ENCODE measurements at regions not wholly inside any gene's neighbourhood (a gene's known extent, or its start where the extent isn't known, plus 50 kb on each side); places are given as distances from the start of the nearest gene placed in this dataset.

DNA sequence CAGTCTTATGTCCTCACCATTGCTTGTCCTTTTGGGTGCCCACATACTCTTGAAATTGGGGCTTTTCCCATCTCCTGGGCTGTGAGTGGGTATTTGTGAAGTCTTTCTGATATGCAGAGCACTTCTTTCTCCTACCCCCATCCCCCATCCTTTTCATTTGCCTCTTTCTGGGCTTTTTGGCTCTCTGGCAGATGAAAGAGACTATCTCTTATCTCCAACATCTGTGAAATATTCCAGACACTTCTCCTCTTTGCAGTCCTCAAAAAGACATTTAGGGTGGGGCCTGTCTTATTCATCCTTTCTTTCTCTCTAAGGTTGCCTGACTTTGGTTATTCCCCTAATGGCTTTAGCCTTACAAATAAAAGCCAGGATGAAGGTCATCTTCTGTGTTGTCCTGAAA is 462.2 kb upstream of the MKI67 start:
- ChIA-PET POLR2A (no interaction called here), CTCF (no interaction called here), RAD21 (ENCODE audit: low non-redundant PET in 1 of 2, low total read pairs in 2 of 2, uncharacterized antibody in 2 of 2, unreplicated experiment in 2 of 2) (no interaction called here)
- H3K36me3 ChIP-seq (ENCODE audit: control insufficient read depth in 1 of 2, insufficient read depth in 2 of 2, low read length in 2 of 2): no peaks in the 10 kb centered on the region
- no peak overlapping the region for H3K4me2 ChIP-seq (ENCODE audit: low read length)
- TF ChIP-seq ZNF274 (IDR thresholded peaks at IDR 0.05; ENCODE audit: low read depth, low read length): no peak
- H2AFZ ChIP-seq (ENCODE audit: low read depth, low read length, poor library complexity, severe bottlenecking): no peak overlapping the region
- no peaks in the 10 kb centered on the region for H3K9me2 ChIP-seq (ENCODE audit: insufficient read depth)
- no peaks in the 10 kb centered on the region for H3K4me1 ChIP-seq (ENCODE audit: control insufficient read depth in 1 of 2, insufficient read depth in 2 of 2, low read length in 2 of 2)
- BruUV-seq (replicated peaks): no TSS peak
- H3K79me2 ChIP-seq (ENCODE audit: insufficient read depth, low read length): no peaks in the 10 kb centered on the region
- H4K20me1 ChIP-seq (ENCODE audit: insufficient read depth): no peaks in the 10 kb centered on the region; the same call in 1 of the 2 replicates
- DNase-seq (ENCODE audit: low read depth, low spot score) (no peak), ATAC-seq (no peak)
- H3K9me3 ChIP-seq (ENCODE audit: control insufficient read depth in 1 of 2, insufficient read depth in 1 of 2, low read depth in 1 of 2, low read length in 2 of 2): no peaks in the 10 kb centered on the region
- no peak overlapping the region for H3K9ac ChIP-seq (ENCODE audit: low read length)
- intact Hi-C loops (cut with micrococcal nuclease): no loop called here
- no peak overlapping the region for H3K4me3 ChIP-seq (replicated peaks in 1 of 2; ENCODE audit: low read depth in 1 of 2, low read length in 2 of 2)
- no peak overlapping the region for H3K27ac ChIP-seq (ENCODE audit: low read depth, low read length)
- peaks cover 43% of the 10 kb centered on the region for H3K27me3 ChIP-seq (ENCODE audit: insufficient read depth, low read length)

- H4K20me1 ChIP-seq (ENCODE audit: insufficient read depth): no peaks in the 10 kb centered on the region
- POLR2A ChIA-PET: no interaction called here
- no peaks in the 10 kb centered on the region for H3K9me2 ChIP-seq (ENCODE audit: insufficient read depth)
- H2AFZ ChIP-seq (ENCODE audit: low read depth, low read length, poor library complexity, severe bottlenecking): no peak overlapping the region
- no peak overlapping the region for H3K27ac ChIP-seq (ENCODE audit: low read depth, low read length)
- H3K4me2 ChIP-seq (ENCODE audit: low read length): no peak overlapping the region
- H3K9me3 ChIP-seq (ENCODE audit: control insufficient read depth in 1 of 2, insufficient read depth in 1 of 2, low read depth in 1 of 2, low read length in 2 of 2): no peaks in the 10 kb centered on the region
- H3K9ac ChIP-seq (ENCODE audit: low read length): no peak overlapping the region
- ATAC-seq (no peak), DNase-seq (ENCODE audit: low read depth, low spot score) (no peak)
- RAD21 ChIA-PET (ENCODE audit: low non-redundant PET in 1 of 2, low total read pairs in 2 of 2, uncharacterized antibody in 2 of 2, unreplicated experiment in 2 of 2): no interaction called here
- no peaks in the 10 kb centered on the region for H3K79me2 ChIP-seq (ENCODE audit: insufficient read depth, low read length)
- intact Hi-C loops (cut with micrococcal nuclease): no loop called here
- no peaks in the 10 kb centered on the region for H3K4me1 ChIP-seq (ENCODE audit: control insufficient read depth in 1 of 2, insufficient read depth in 2 of 2, low read length in 2 of 2)
- H3K27me3 ChIP-seq (ENCODE audit: insufficient read depth, low read length): peaks cover 45% of the 10 kb centered on the region
- BruUV-seq (replicated peaks): no TSS peak
- no peak overlapping the region for H3K4me3 ChIP-seq (replicated peaks in 1 of 2; ENCODE audit: low read depth in 1 of 2, low read length in 2 of 2)
- CTCF ChIA-PET: no interaction called here
- no peaks in the 10 kb centered on the region for H3K36me3 ChIP-seq (ENCODE audit: control insufficient read depth in 1 of 2, insufficient read depth in 2 of 2, low read length in 2 of 2)
- TF ChIP-seq CTCF (IDR thresholded peaks at IDR 0.05 in 2 of 3, conservative IDR thresholded peaks at IDR 0.05 in 1 of 3; ENCODE audit: borderline replicate concordance in 1 of 3, insufficient read depth in 1 of 3, low read depth in 2 of 3, low read length in 2 of 3) (no peak), YY1 (IDR thresholded peaks at IDR 0.05; ENCODE audit: extremely low read depth, insufficient replicate concordance, low read depth, low read length) (no peak), SIN3A (IDR thresholded peaks at IDR 0.05; ENCODE audit: low read depth) (no peak), SRF (IDR thresholded peaks at IDR 0.05; ENCODE audit: low read depth) (no peak), ELF1 (IDR thresholded peaks at IDR 0.05; ENCODE audit: borderline replicate concordance, low read depth) (no peak), POLR2AphosphoS5 (IDR thresholded peaks at IDR 0.05; ENCODE audit: low read depth, low read length) (no peak), JUND (IDR thresholded peaks at IDR 0.05) (no peak), POLR2A (IDR thresholded peaks at IDR 0.05; ENCODE audit: borderline replicate concordance, extremely low read depth, insufficient read depth, insufficient read length) (no peak), EGR1 (IDR thresholded peaks at IDR 0.05; ENCODE audit: low read depth) (no peak), ZBTB33 (IDR thresholded peaks at IDR 0.05; ENCODE audit: extremely low read depth, insufficient replicate concordance, low read length) (no peak), FOSL1 (IDR thresholded peaks at IDR 0.05; ENCODE audit: low read depth) (no peak), ZNF274 (IDR thresholded peaks at IDR 0.05; ENCODE audit: low read depth, low read length) (no peak)
- TF ChIP-seq, protein P1, sequence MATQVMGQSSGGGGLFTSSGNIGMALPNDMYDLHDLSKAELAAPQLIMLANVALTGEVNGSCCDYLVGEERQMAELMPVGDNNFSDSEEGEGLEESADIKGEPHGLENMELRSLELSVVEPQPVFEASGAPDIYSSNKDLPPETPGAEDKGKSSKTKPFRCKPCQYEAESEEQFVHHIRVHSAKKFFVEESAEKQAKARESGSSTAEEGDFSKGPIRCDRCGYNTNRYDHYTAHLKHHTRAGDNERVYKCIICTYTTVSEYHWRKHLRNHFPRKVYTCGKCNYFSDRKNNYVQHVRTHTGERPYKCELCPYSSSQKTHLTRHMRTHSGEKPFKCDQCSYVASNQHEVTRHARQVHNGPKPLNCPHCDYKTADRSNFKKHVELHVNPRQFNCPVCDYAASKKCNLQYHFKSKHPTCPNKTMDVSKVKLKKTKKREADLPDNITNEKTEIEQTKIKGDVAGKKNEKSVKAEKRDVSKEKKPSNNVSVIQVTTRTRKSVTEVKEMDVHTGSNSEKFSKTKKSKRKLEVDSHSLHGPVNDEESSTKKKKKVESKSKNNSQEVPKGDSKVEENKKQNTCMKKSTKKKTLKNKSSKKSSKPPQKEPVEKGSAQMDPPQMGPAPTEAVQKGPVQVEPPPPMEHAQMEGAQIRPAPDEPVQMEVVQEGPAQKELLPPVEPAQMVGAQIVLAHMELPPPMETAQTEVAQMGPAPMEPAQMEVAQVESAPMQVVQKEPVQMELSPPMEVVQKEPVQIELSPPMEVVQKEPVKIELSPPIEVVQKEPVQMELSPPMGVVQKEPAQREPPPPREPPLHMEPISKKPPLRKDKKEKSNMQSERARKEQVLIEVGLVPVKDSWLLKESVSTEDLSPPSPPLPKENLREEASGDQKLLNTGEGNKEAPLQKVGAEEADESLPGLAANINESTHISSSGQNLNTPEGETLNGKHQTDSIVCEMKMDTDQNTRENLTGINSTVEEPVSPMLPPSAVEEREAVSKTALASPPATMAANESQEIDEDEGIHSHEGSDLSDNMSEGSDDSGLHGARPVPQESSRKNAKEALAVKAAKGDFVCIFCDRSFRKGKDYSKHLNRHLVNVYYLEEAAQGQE (IDR thresholded peaks at IDR 0.05; ENCODE audit: low read depth): no peak
- TF ChIP-seq, protein P2, sequence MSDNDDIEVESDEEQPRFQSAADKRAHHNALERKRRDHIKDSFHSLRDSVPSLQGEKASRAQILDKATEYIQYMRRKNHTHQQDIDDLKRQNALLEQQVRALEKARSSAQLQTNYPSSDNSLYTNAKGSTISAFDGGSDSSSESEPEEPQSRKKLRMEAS (IDR thresholded peaks at IDR 0.05): no peak
Observed at GRCh38 chr10:128594688-128595087, 468.5 kb upstream of the MKI67 start.
